Loucy (cell line): ENCODE measurements at regions not wholly inside any gene's neighbourhood (a gene's known extent, or its start where the extent isn't known, plus 50 kb on each side); places are given as distances from the start of the nearest gene placed in this dataset.

Experiments
- H2AFZ ChIP-seq: fragments of 200-600 bp; sonication (generic); 2 replicates; pipeline ENCODE4 v1.6.0; 2016; ENCODE audit warnings: antibody characterized with exemption, mild to moderate bottlenecking, low read length, moderate library complexity
- H3F3A ChIP-seq: fragments of 200-600 bp; 2 replicates; pipeline ENCODE4 v1.6.0; 2016; ENCODE audit warnings: antibody characterized with exemption, low read depth, mild to moderate bottlenecking
- H3K27me3 ChIP-seq: fragments of 200-600 bp; sonication (generic); 2 replicates; pipeline ENCODE4 v1.6.1; 2014; ENCODE audit warnings: low read length, mild to moderate bottlenecking; ENCODE audit not compliant: insufficient read depth, poor library complexity, severe bottlenecking
- H3K36me3 ChIP-seq: fragments of 200-600 bp; sonication (generic); 2 replicates; pipeline ENCODE4 v1.6.1; 2016; ENCODE audit warnings: low read length; ENCODE audit not compliant: insufficient read depth
- H3K4me1 ChIP-seq: fragments of 200-600 bp; sonication (generic); 2 replicates; pipeline ENCODE4 v1.5.1; 2014; ENCODE audit warnings: low read length, mild to moderate bottlenecking; ENCODE audit not compliant: insufficient read depth, poor library complexity, severe bottlenecking
- H3K4me2 ChIP-seq: fragments of 200-600 bp; sonication (generic); 2 replicates; pipeline ENCODE4 v1.6.0; 2014; ENCODE audit warnings: antibody characterized with exemption, low read length, low read depth, mild to moderate bottlenecking; ENCODE audit not compliant: poor library complexity, severe bottlenecking
- H3K4me3 ChIP-seq: fragments of 200-600 bp; sonication (generic); 2 replicates; pipeline ENCODE4 v1.5.1; 2014; ENCODE audit warnings: low read length, mild to moderate bottlenecking, mixed read lengths; ENCODE audit not compliant: poor library complexity, severe bottlenecking
- H3K79me2 ChIP-seq: fragments of 200-600 bp; sonication (generic); 2 replicates; pipeline ENCODE4 v1.6.1; 2014; ENCODE audit warnings: low read length; ENCODE audit not compliant: insufficient read depth
- H3K9ac ChIP-seq: fragments of 200-600 bp; sonication (generic); 2 replicates; pipeline ENCODE4 v1.6.0; 2014; ENCODE audit warnings: mild to moderate bottlenecking, low read depth, low read length, moderate library complexity; ENCODE audit not compliant: poor library complexity, severe bottlenecking
- H3K9me2 ChIP-seq: fragments of 200-600 bp; sonication (generic); replicated peaks from 2 replicates; pipeline ENCODE4 v1.6.1; 2016; ENCODE audit warnings: low read depth, low read length, mixed read lengths
- H3K9me3 ChIP-seq: fragments of 200-600 bp; sonication (generic); 2 replicates; pipeline ENCODE4 v1.6.1; 2014; ENCODE audit warnings: mild to moderate bottlenecking, antibody characterized with exemption, low read length, low read depth; ENCODE audit not compliant: insufficient read depth
- H4K20me1 ChIP-seq: fragments of 200-600 bp; sonication (generic); 2 replicates; pipeline ENCODE4 v1.6.0; 2014; ENCODE audit warnings: antibody characterized with exemption, low read length, mild to moderate bottlenecking; ENCODE audit not compliant: insufficient read depth, poor library complexity, severe bottlenecking
- CTCF ChIP-seq: fragments of 200-600 bp; sonication (generic); conservative IDR thresholded peaks from 2 replicates; pipeline ENCODE4 v1.5.1; 2014; ENCODE audit warnings: mild to moderate bottlenecking, antibody characterized with exemption, low read length
- EZH2phosphoT487 ChIP-seq: fragments of 200-600 bp; IDR thresholded peaks from 2 replicates; pipeline ENCODE4 v1.6.1; 2018; ENCODE audit warnings: antibody characterized with exemption, mild to moderate bottlenecking, moderate library complexity, borderline replicate concordance

- no peaks in the 10 kb centered on the region for H3F3A ChIP-seq
- no peaks in the 10 kb centered on the region for H3K27me3 ChIP-seq
- TF ChIP-seq EZH2phosphoT487 = no peak
- no peak overlapping the region for H3K4me3 ChIP-seq
- no peak overlapping the region for H3K4me2 ChIP-seq
- no peak overlapping the region for H3K9ac ChIP-seq
- no peaks in the 10 kb centered on the region for H3K79me2 ChIP-seq
- no peaks in the 10 kb centered on the region for H3K9me2 ChIP-seq
- H2AFZ ChIP-seq = no peak overlapping the region
- H3K9me3 ChIP-seq = no peaks in the 10 kb centered on the region
- H4K20me1 ChIP-seq = no peaks in the 10 kb centered on the region
- H3K36me3 ChIP-seq = no peaks in the 10 kb centered on the region
- H3K4me1 ChIP-seq = no peaks in the 10 kb centered on the region
Observed at GRCh38 chr1:88490676-88491075, 193.4 kb upstream of the PKN2 start.

GRCh38 chr1:88499671-88500070, 184.4 kb upstream of the PKN2 start:
- no peaks in the 10 kb centered on the region for H4K20me1 ChIP-seq
- H3K27me3 ChIP-seq = no peaks in the 10 kb centered on the region
- H3K4me3 ChIP-seq = no peak overlapping the region
- TF ChIP-seq CTCF (no peak), EZH2phosphoT487 (no peak)
- H3K4me2 ChIP-seq = no peak overlapping the region
- no peak overlapping the region for H2AFZ ChIP-seq
- no peaks in the 10 kb centered on the region for H3K36me3 ChIP-seq
- no peaks in the 10 kb centered on the region for H3F3A ChIP-seq
- H3K79me2 ChIP-seq = no peaks in the 10 kb centered on the region
- H3K9me2 ChIP-seq = no peaks in the 10 kb centered on the region
- H3K9me3 ChIP-seq = no peaks in the 10 kb centered on the region
- no peak overlapping the region for H3K9ac ChIP-seq
- H3K4me1 ChIP-seq = no peaks in the 10 kb centered on the region

- Histone ChIP-seq H3K9me2 (no peaks in the 10 kb centered on the region), H3K4me1 (no peaks in the 10 kb centered on the region), H3F3A (no peaks in the 10 kb centered on the region)
Observed at GRCh38 chr1:88502886-88503285, 181.2 kb upstream of the PKN2 start.

More at GRCh38 chr1:88502886-88503285, 181.2 kb upstream of the PKN2 start:
- Histone ChIP-seq H3K4me3 (no peak overlapping the region), H4K20me1 (no peaks in the 10 kb centered on the region), H3K4me2 (no peak overlapping the region), H3K36me3 (no peaks in the 10 kb centered on the region), H3K79me2 (no peaks in the 10 kb centered on the region), H3K27me3 (no peaks in the 10 kb centered on the region), H3K9ac (no peak overlapping the region), H2AFZ (no peak overlapping the region), H3K9me3 (no peaks in the 10 kb centered on the region)
- TF ChIP-seq CTCF = no peak
- no peak for TF ChIP-seq EZH2phosphoT487
